Uterus (tissue), 3 donors: ENCODE measurements at regions not wholly inside any gene's neighbourhood (a gene's known extent, or its start where the extent isn't known, plus 50 kb on each side); places are given as distances from the start of the nearest gene placed in this dataset.

Experiments
- DNase-seq, 2 donors: peaks; one replicate each; pipeline ENCODE4 v3.0.0-alpha.2; 2019 to 2020
- H3K27ac ChIP-seq, 2 donors: fragments of 200-600 bp; sonication (generic); 1 replicate in 1 of 2; 2 replicates in 1 of 2; pipeline ENCODE4 v1.5.1; 2016 to 2018
- H3K27me3 ChIP-seq, 2 donors: fragments of 200-600 bp; sonication (generic); one replicate each; pipeline ENCODE4 v1.5.1; 2018 to 2019; ENCODE audit warnings: control low read depth in 1 of 2
- H3K36me3 ChIP-seq, 2 donors: fragments of 200-600 bp; sonication (generic); one replicate each; pipeline ENCODE4 v1.5.1; 2019; ENCODE audit warnings: control low read depth in 1 of 2
- H3K4me1 ChIP-seq, 2 donors: fragments of 200-600 bp; sonication (generic); one replicate each; pipeline ENCODE4 v1.5.1; 2018 to 2019; ENCODE audit warnings: control low read depth in 1 of 2
- H3K4me3 ChIP-seq, 2 donors: fragments of 200-600 bp; sonication (generic); 1 replicate in 1 of 2; 2 replicates in 1 of 2; pipeline ENCODE4 v1.5.1; 2018 to 2019; ENCODE audit warnings: mild to moderate bottlenecking in 1 of 2
- H3K9me3 ChIP-seq, 2 donors: fragments of 200-600 bp; sonication (generic); one replicate each; pipeline ENCODE4 v1.5.1; 2019; ENCODE audit warnings: control low read depth in 1 of 2
- CTCF ChIP-seq, 4 experiments: fragments of 200-600 bp in 2 of 4; fragments of 450-650 bp in 2 of 4; sonication (generic) in 2 of 4; IDR thresholded peaks; one replicate each; pipeline ENCODE4 v1.5.1; 2016 to 2019; ENCODE audit warnings: antibody characterized with exemption in 4 of 4, mild to moderate bottlenecking in 2 of 4, moderate library complexity in 1 of 4
- POLR2A ChIP-seq, 2 donors: fragments of 450-650 bp; IDR thresholded peaks; one replicate each; pipeline ENCODE4 v1.6.1; 2016; ENCODE audit warnings: antibody characterized with exemption in 2 of 2, mild to moderate bottlenecking in 1 of 2, moderate library complexity in 1 of 2
- intact Hi-C: fragments of 100-400 bp; cut with DNase I; formaldehyde crosslinking; loops from one replicate; pipeline ENCODE4 v1.15.1; 2023; ENCODE audit warnings: low total_unique reads
- donor health status: DM: yes; HTN: yes; CAD: no.

- peaks cover 0 to 31% of the 10 kb centered on the region in 2 donors for H3K9me3 ChIP-seq
- DNase-seq = no peak
- H3K4me3 ChIP-seq = no peak overlapping the region
- H3K4me1 ChIP-seq = no peaks in the 10 kb centered on the region
- no peaks in the 10 kb centered on the region for H3K27me3 ChIP-seq
- H3K36me3 ChIP-seq = no peaks in the 10 kb centered on the region
- no peak overlapping the region for H3K27ac ChIP-seq
- no peak for TF ChIP-seq POLR2A (IDR thresholded peaks at IDR 0.05)
- intact Hi-C loops = no loop called here
Measured at GRCh38 chr12:34339922-34340321, 317.6 kb downstream of the ALG10 start.

- no peak overlapping the region for H3K4me3 ChIP-seq
- H3K9me3 ChIP-seq = peaks cover 0 to 27% of the 10 kb centered on the region in 2 donors
- TF ChIP-seq CTCF (IDR thresholded peaks at IDR 0.05) (no peak), POLR2A (IDR thresholded peaks at IDR 0.05) (no peak)
- DNase-seq = no peak
- no peaks in the 10 kb centered on the region for H3K4me1 ChIP-seq
- intact Hi-C loops = no loop called here
- no peaks in the 10 kb centered on the region for H3K36me3 ChIP-seq
- H3K27me3 ChIP-seq = no peaks in the 10 kb centered on the region
- no peak overlapping the region for H3K27ac ChIP-seq
Measured at GRCh38 chr12:34340534-34341361, 318.5 kb downstream of the ALG10 start.

GRCh38 chr12:34341362-34341733 lies 319.1 kb downstream of the ALG10 start:
- Histone ChIP-seq H3K4me3 (no peak overlapping the region), H3K4me1 (no peaks in the 10 kb centered on the region), H3K27me3 (no peaks in the 10 kb centered on the region), H3K27ac (no peak overlapping the region), H3K36me3 (no peaks in the 10 kb centered on the region), H3K9me3 (peaks cover 0 to 24% of the 10 kb centered on the region in 2 donors)
- no peak for TF ChIP-seq CTCF (IDR thresholded peaks at IDR 0.05)
- no peak for TF ChIP-seq POLR2A (IDR thresholded peaks at IDR 0.05)
- no peak for DNase-seq
- intact Hi-C loops = no loop called here

GRCh38 chr12:34342048-34342447 lies 319.8 kb downstream of the ALG10 start:
- H3K9me3 ChIP-seq = peaks cover 0 to 24% of the 10 kb centered on the region in 2 donors
- intact Hi-C loops = no loop called here
- H3K27me3 ChIP-seq = no peaks in the 10 kb centered on the region

GRCh38 chr12:34343345-34343744 lies 321.0 kb downstream of the ALG10 start:
- TF ChIP-seq POLR2A (IDR thresholded peaks at IDR 0.05) = no peak
- no peak for TF ChIP-seq CTCF (IDR thresholded peaks at IDR 0.05)
- H3K27ac ChIP-seq = no peak overlapping the region
- no peaks in the 10 kb centered on the region for H3K27me3 ChIP-seq
- no peaks in the 10 kb centered on the region for H3K36me3 ChIP-seq
- peaks cover 0 to 24% of the 10 kb centered on the region in 2 donors for H3K9me3 ChIP-seq
- DNase-seq = no peak
- intact Hi-C loops = no loop called here
- H3K4me3 ChIP-seq = no peak overlapping the region
- no peaks in the 10 kb centered on the region for H3K4me1 ChIP-seq

More at GRCh38 chr12:34342048-34342447, 319.8 kb downstream of the ALG10 start:
- no peak for DNase-seq
- H3K36me3 ChIP-seq = no peaks in the 10 kb centered on the region
- no peak overlapping the region for H3K4me3 ChIP-seq
- no peak for TF ChIP-seq CTCF (IDR thresholded peaks at IDR 0.05)
- TF ChIP-seq POLR2A (IDR thresholded peaks at IDR 0.05) = no peak
- no peak overlapping the region for H3K27ac ChIP-seq
- H3K4me1 ChIP-seq = no peaks in the 10 kb centered on the region
